ENCODE measurements at regions not wholly inside any gene's neighbourhood (a gene's known extent, or its start where the extent isn't known, plus 50 kb on each side); places are given as distances from the start of the nearest gene placed in this dataset.

DNA sequence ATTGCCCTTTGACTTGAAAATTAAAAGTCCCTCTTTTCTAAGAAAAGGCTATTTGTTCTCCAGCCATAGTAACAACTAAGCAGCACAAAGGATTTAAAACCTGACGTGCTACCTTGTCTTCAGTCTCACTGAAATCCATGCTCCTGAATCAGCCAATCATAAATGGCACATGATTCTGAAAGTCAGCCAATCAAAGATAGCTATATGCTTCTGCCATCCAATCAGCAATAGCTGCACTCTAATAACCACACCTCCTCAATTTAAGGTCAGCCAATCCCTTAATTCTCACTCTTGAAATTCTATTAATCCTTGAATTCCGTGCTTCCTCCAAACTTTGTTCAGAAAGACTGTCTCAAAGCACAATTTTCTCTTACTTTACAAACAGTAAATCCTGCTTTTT lies 53.5 kb upstream of the ACAN start:
- DNase-seq, result no peak
- TF ChIP-seq CTCF (IDR thresholded peaks at IDR 0.05), result no peak
- H3K36me3 ChIP-seq, result no peaks in the 10 kb centered on the region
- no peak for ATAC-seq
- H3K4me3 ChIP-seq, result no peak overlapping the region
- H3K9me3 ChIP-seq, result no peaks in the 10 kb centered on the region
- H3K27me3 ChIP-seq, result peaks cover 0 to 21% of the 10 kb centered on the region in 2 donors
- intact Hi-C loops (cut with DNase I), result no loop called here
- H3K27ac ChIP-seq, result no peak overlapping the region
- H3K4me1 ChIP-seq, result no peaks in the 10 kb centered on the region

DNA sequence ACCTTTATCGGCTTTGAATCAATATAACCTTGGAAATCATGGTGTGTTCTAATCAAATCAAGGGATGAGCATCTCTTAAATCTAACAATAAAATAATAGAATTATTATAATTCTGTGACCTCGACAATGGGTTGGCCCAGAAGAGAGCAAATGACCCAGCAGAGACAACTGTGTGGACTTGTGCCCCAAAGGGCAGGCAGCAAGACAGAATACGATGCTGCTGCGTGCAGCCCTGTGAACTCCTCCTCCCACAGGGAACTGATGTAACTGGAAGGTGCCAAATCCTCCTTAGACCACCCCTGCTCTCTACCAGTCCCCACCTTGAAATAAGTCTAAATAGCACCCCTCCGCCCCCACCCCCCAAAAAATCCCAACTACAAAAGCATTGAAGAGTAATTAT lies 50.7 kb upstream of the ACAN start:
- H3K9me3 ChIP-seq, result no peaks in the 10 kb centered on the region
- H3K36me3 ChIP-seq, result no peaks in the 10 kb centered on the region
- no peak for DNase-seq
- no peaks in the 10 kb centered on the region for H3K4me1 ChIP-seq
- no peak for ATAC-seq
- H3K4me3 ChIP-seq, result no peak overlapping the region
- peaks cover 0 to 9% of the 10 kb centered on the region in 2 donors for H3K27me3 ChIP-seq
- no peak overlapping the region for H3K27ac ChIP-seq
- intact Hi-C loops (cut with DNase I), result no loop called here
- TF ChIP-seq CTCF (IDR thresholded peaks at IDR 0.05), result no peak

DNA sequence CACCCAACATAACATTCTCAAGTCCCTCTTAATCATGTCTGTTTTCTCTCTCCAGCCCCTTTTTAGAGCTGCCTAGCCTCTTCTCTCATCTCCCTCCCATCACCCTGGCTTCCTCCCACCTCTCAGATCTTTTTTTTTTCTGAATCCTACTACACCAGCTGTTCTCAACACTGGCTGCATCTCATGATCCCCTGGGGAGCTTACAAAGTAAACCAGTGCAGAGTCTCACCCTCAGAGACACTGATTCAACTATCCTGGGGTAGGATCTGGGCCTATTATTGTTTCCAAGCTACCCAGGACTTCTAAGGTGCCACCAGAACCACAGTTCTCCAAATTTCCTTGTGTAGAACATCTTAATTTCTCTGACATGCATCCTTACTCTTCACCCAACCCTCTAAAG lies 50.3 kb upstream of the ACAN start:
- peaks cover 0 to 9% of the 10 kb centered on the region in 2 donors for H3K27me3 ChIP-seq
- intact Hi-C loops (cut with DNase I), result no loop called here
- ATAC-seq (no peak), DNase-seq (no peak)
- no peaks in the 10 kb centered on the region for H3K36me3 ChIP-seq
- H3K4me1 ChIP-seq, result no peaks in the 10 kb centered on the region
- H3K4me3 ChIP-seq, result no peak overlapping the region
- no peak overlapping the region for H3K27ac ChIP-seq
- TF ChIP-seq CTCF (IDR thresholded peaks at IDR 0.05), result no peak
- no peaks in the 10 kb centered on the region for H3K9me3 ChIP-seq
